PFSK-1 (cell line): ENCODE measurements at regions not wholly inside any gene's neighbourhood (a gene's known extent, or its start where the extent isn't known, plus 50 kb on each side); places are given as distances from the start of the nearest gene placed in this dataset.

Source experiments
- FOXP2 ChIP-seq: optimal IDR thresholded peaks from 2 replicates; pipeline ENCODE3; 2011; ENCODE audit warnings: borderline replicate concordance, control low read depth, inconsistent platforms; ENCODE audit not compliant: insufficient read depth; ENCODE audit errors: extremely low read length, extremely low read depth
- POLR2AphosphoS5 ChIP-seq: IDR thresholded peaks from 2 replicates; pipeline ENCODE4 v1.6.1; 2012; ENCODE audit warnings: low read depth, mild to moderate bottlenecking, control low read depth, low read length, moderate library complexity
- SIN3A ChIP-seq: IDR thresholded peaks from 2 replicates; pipeline ENCODE4 v1.6.1; 2012; ENCODE audit warnings: mild to moderate bottlenecking, low read length, moderate library complexity, borderline replicate concordance; ENCODE audit not compliant: insufficient read depth
- TAF1 ChIP-seq: IDR thresholded peaks from 2 replicates; pipeline ENCODE4 v1.6.1; 2012; ENCODE audit warnings: low read length, control low read depth, borderline replicate concordance; ENCODE audit not compliant: insufficient read depth
- TF ChIP-seq, protein P1 (sequence below), 2 experiments: IDR thresholded peaks; 2 replicates each; pipeline versions ENCODE4 v1.6.1 to v1.8.0; 2011 to 2012; ENCODE audit warnings: low read depth in 2 of 2, low read length in 2 of 2, control low read depth in 1 of 2, inconsistent platforms in 1 of 2, mild to moderate bottlenecking in 1 of 2, moderate library complexity in 1 of 2; ENCODE audit not compliant: insufficient read depth in 1 of 2

DNA sequence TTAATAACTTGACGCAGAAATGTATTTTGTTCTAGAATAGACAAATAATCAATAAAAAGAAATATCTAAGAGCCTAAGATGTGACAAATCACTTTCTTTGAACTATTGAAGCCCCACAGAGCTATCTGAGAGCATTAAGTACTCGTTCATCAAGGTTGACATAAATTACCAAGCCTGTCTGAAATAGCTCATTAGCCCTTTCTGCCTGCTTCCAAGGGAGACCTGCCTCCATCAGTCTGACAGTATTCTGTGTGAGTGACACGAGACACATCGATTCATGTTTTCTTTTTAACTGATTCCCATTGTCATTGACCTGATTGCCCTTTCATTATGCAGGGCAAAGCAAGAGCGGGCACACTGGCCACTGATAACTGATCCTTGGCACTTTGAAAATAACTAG lies 347.5 kb downstream of the KCNA4 start:
- TF ChIP-seq SIN3A (no peak), FOXP2 (no peak), TAF1 (no peak), POLR2AphosphoS5 (no peak)
- TF ChIP-seq, protein P1, sequence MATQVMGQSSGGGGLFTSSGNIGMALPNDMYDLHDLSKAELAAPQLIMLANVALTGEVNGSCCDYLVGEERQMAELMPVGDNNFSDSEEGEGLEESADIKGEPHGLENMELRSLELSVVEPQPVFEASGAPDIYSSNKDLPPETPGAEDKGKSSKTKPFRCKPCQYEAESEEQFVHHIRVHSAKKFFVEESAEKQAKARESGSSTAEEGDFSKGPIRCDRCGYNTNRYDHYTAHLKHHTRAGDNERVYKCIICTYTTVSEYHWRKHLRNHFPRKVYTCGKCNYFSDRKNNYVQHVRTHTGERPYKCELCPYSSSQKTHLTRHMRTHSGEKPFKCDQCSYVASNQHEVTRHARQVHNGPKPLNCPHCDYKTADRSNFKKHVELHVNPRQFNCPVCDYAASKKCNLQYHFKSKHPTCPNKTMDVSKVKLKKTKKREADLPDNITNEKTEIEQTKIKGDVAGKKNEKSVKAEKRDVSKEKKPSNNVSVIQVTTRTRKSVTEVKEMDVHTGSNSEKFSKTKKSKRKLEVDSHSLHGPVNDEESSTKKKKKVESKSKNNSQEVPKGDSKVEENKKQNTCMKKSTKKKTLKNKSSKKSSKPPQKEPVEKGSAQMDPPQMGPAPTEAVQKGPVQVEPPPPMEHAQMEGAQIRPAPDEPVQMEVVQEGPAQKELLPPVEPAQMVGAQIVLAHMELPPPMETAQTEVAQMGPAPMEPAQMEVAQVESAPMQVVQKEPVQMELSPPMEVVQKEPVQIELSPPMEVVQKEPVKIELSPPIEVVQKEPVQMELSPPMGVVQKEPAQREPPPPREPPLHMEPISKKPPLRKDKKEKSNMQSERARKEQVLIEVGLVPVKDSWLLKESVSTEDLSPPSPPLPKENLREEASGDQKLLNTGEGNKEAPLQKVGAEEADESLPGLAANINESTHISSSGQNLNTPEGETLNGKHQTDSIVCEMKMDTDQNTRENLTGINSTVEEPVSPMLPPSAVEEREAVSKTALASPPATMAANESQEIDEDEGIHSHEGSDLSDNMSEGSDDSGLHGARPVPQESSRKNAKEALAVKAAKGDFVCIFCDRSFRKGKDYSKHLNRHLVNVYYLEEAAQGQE (IDR thresholded peaks at IDR 0.05; ENCODE audit: insufficient read depth in 1 of 2, low read depth in 2 of 2, low read length in 2 of 2), result no peak

GRCh38 chr11:29657709-29658108 lies 359.1 kb downstream of the KCNA4 start:
- TF ChIP-seq FOXP2 (no peak), SIN3A (no peak), POLR2AphosphoS5 (no peak), TAF1 (no peak)
- TF ChIP-seq, protein P1 (IDR thresholded peaks at IDR 0.05; ENCODE audit: insufficient read depth in 1 of 2, low read depth in 2 of 2, low read length in 2 of 2), result no peak

- TF ChIP-seq SIN3A (no peak), POLR2AphosphoS5 (no peak), TAF1 (no peak), FOXP2 (no peak)
- TF ChIP-seq, protein P1 (IDR thresholded peaks at IDR 0.05; ENCODE audit: insufficient read depth in 1 of 2, low read depth in 2 of 2, low read length in 2 of 2), result no peak
These were observed 360.2 kb downstream of the KCNA4 start for GRCh38 chr11:29656597-29656996.

DNA sequence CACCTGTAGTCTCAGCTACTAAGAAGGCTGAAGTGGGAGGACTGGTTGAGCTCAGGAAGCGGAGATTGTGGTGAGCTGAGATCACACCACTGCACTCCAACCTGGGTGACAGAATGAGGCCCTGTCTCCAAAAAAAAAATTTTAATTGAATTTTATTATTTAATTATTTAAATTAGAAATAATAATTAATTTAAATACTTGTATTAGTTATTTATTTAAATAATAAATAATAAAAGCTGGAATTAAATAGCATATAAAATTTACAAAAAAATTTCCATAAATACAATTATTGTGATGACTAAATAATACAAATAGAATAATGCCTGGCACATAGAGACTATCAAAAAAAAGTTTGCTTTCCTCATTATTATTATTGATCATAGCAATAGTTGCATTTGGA lies 371.5 kb downstream of the KCNA4 start:
- no peak for TF ChIP-seq POLR2AphosphoS5
- TF ChIP-seq, protein P1 (IDR thresholded peaks at IDR 0.05; ENCODE audit: insufficient read depth in 1 of 2, low read depth in 2 of 2, low read length in 2 of 2), result no peak
- no peak for TF ChIP-seq FOXP2
- TF ChIP-seq TAF1, result no peak
- no peak for TF ChIP-seq SIN3A

DNA sequence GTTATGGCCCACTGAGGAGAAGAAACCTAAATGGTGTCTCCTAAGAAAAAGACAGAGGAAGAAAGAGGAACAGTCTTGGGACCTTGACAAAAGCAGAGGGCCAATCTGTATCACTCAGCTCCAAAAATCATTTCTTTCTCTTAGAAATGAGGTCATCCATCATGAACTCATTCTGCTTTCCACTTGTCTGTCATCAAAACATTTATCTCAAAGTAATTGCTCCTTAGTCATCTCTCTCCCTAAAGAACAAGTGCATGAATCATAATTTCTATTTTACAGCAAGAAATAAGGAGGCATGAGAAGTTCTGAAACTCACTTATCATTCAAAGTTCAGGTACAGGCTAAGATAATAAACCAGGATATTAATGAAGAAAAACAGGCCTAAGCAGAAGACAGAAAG lies 375.6 kb downstream of the KCNA4 start:
- TF ChIP-seq, protein P1 (IDR thresholded peaks at IDR 0.05; ENCODE audit: insufficient read depth in 1 of 2, low read depth in 2 of 2, low read length in 2 of 2), result no peak
- TF ChIP-seq SIN3A (no peak), TAF1 (no peak), FOXP2 (no peak), POLR2AphosphoS5 (no peak)
